Panc1 (cell line): ENCODE measurements at regions not wholly inside any gene's neighbourhood (a gene's known extent, or its start where the extent isn't known, plus 50 kb on each side); places are given as distances from the start of the nearest gene placed in this dataset.

Experiments
- ATAC-seq: fragments of 200-7000 bp; cut with Tn5 transposase; 2 replicates; pipeline ENCODE4 v1.9.1; 2020; ENCODE audit warnings: mild to moderate bottlenecking, moderate library complexity
- BruUV-seq: library from RNA; stranded (reverse); fragments of 400-500 nt; replicated peaks from 2 replicates; lab custom pipeline; 2021; lab: Mats Ljungman, UMichigan
- CTCF ChIA-PET: fragments of 300-600 bp; sonication (Branson Sonifier 250); formaldehyde crosslinking; loops from one replicate; lab custom pipeline; 2022; ENCODE audit warnings: antibody characterized with exemption; lab: Charles Lee
- POLR2A ChIA-PET: fragments of 300-600 bp; sonication (Branson Sonifier 250); formaldehyde crosslinking; loops from one replicate; lab custom pipeline; 2022; ENCODE audit warnings: antibody characterized with exemption; lab: Charles Lee
- DNase-seq: peaks from one replicate; pipeline ENCODE4 v3.0.0-alpha.2; 2010; ENCODE audit warnings: low read depth, low spot score
- H3K27ac ChIP-seq: 2 replicates; pipeline ENCODE4 v1.5.1; 2011; ENCODE audit warnings: mild to moderate bottlenecking, low read length, inconsistent platforms
- H3K27me3 ChIP-seq: fragments of 200-500 bp; sonication (Bioruptor generic); 2 replicates; pipeline ENCODE4 v1.6.0; 2014; ENCODE audit warnings: low read length, inconsistent platforms; ENCODE audit not compliant: control insufficient read depth, insufficient read depth
- H3K36me3 ChIP-seq: fragments of 200-500 bp; sonication (Bioruptor generic); 2 replicates; pipeline ENCODE4 v1.5.1; 2014; ENCODE audit warnings: inconsistent platforms, mild to moderate bottlenecking, low read length, moderate library complexity; ENCODE audit not compliant: control insufficient read depth, insufficient read depth
- H3K4me1 ChIP-seq: 2 replicates; pipeline ENCODE4 v1.5.1; 2011; ENCODE audit warnings: inconsistent platforms, mild to moderate bottlenecking, low read length, moderate library complexity; ENCODE audit not compliant: control insufficient read depth, insufficient read depth
- H3K4me3 ChIP-seq, 2 experiments: 2 replicates each; pipeline ENCODE4 v1.5.1; 2011 to 2012; ENCODE audit warnings: low read depth in 2 of 2, low read length in 2 of 2, mild to moderate bottlenecking in 2 of 2, inconsistent platforms in 1 of 2, moderate library complexity in 1 of 2
- H3K9me3 ChIP-seq: fragments of 200-500 bp; sonication (Bioruptor generic); 2 replicates; pipeline ENCODE4 v1.5.1; 2014; ENCODE audit warnings: low read depth, mild to moderate bottlenecking, inconsistent platforms, low read length, moderate library complexity; ENCODE audit not compliant: control insufficient read depth, insufficient read depth
- CTCF ChIP-seq: fragments of 450-650 bp; IDR thresholded peaks from 2 replicates; pipeline ENCODE4 v1.5.1; 2017; ENCODE audit warnings: mild to moderate bottlenecking
- POLR2AphosphoS5 ChIP-seq: IDR thresholded peaks from 2 replicates; pipeline ENCODE4 v1.6.1; 2012; ENCODE audit warnings: mild to moderate bottlenecking, low read depth, low read length, moderate library complexity
- REST ChIP-seq, 2 experiments: IDR thresholded peaks; 2 replicates each; pipeline ENCODE4 v1.6.1; 2011 to 2012; ENCODE audit warnings: low read depth in 2 of 2, control low read depth in 1 of 2, low read length in 1 of 2, mild to moderate bottlenecking in 1 of 2, moderate library complexity in 1 of 2; ENCODE audit not compliant: insufficient read depth in 1 of 2
- SIN3A ChIP-seq: IDR thresholded peaks from 2 replicates; pipeline ENCODE4 v1.6.1; 2012; ENCODE audit warnings: low read depth, mild to moderate bottlenecking, low read length, moderate library complexity, borderline replicate concordance; ENCODE audit not compliant: insufficient read depth
- TCF7L2 ChIP-seq: IDR thresholded peaks from 2 replicates; pipeline ENCODE4 v1.6.1; 2011; ENCODE audit warnings: mild to moderate bottlenecking, low read depth, low read length, inconsistent platforms
- in situ Hi-C: cut with HindIII; loops from 2 replicates; pipeline ENCODE4 v1.10.0; 2016; ENCODE audit warnings: low sequenced_read_pairs, low pct_unique_long_range_greater_than_20kb
- intact Hi-C: fragments of 100-400 bp; cut with micrococcal nuclease; formaldehyde crosslinking; loops from one replicate; pipeline ENCODE4 v1.10.0; 2022; ENCODE audit not compliant: unreplicated experiment

- in situ Hi-C loops = no loop called here
- Histone ChIP-seq H3K36me3 (no peaks in the 10 kb centered on the region), H3K4me1 (no peaks in the 10 kb centered on the region), H3K9me3 (no peaks in the 10 kb centered on the region), H3K4me3 (no peak overlapping the region), H3K27me3 (no peaks in the 10 kb centered on the region), H3K27ac (no peak overlapping the region)
- ATAC-seq (no peak), DNase-seq (no peak)
- BruUV-seq = no TSS peak
- CTCF ChIA-PET = no interaction called here
- TF ChIP-seq CTCF = no peak
- no peak for TF ChIP-seq TCF7L2
- TF ChIP-seq POLR2AphosphoS5 = no peak
- TF ChIP-seq REST (IDR thresholded peaks at IDR 0.05; ENCODE audit: insufficient read depth in 1 of 2, low read depth in 2 of 2, low read length in 1 of 2) = no peak
- TF ChIP-seq SIN3A = no peak
- POLR2A ChIA-PET = no interaction called here
- intact Hi-C loops = no loop called here
These were observed 126.8 kb downstream of the OSR1 start for GRCh38 chr2:19231625-19232024.

- no peak overlapping the region for H3K4me3 ChIP-seq
- H3K36me3 ChIP-seq = no peaks in the 10 kb centered on the region
- in situ Hi-C loops = no loop called here
- no peak overlapping the region for H3K27ac ChIP-seq
- intact Hi-C loops = no loop called here
- ChIA-PET CTCF (no interaction called here), POLR2A (no interaction called here)
- H3K27me3 ChIP-seq = no peaks in the 10 kb centered on the region
- no peak for DNase-seq
- H3K9me3 ChIP-seq = no peaks in the 10 kb centered on the region
- BruUV-seq = no TSS peak
- no peak for ATAC-seq
- H3K4me1 ChIP-seq = no peaks in the 10 kb centered on the region
- TF ChIP-seq REST (IDR thresholded peaks at IDR 0.05; ENCODE audit: insufficient read depth in 1 of 2, low read depth in 2 of 2, low read length in 1 of 2) (no peak), SIN3A (no peak), TCF7L2 (no peak), POLR2AphosphoS5 (no peak)
These were observed 127.8 kb downstream of the OSR1 start for GRCh38 chr2:19230626-19231025.
